HepG2 (cell line): ENCODE measurements at regions not wholly inside any gene's neighbourhood (a gene's known extent, or its start where the extent isn't known, plus 50 kb on each side); places are given as distances from the start of the nearest gene placed in this dataset.

ENCODE experiments used
- ATAC-seq: fragments of 200-7000 bp; cut with Tn5 transposase; 3 replicates; pipeline ENCODE4 v1.9.1; 2020; ENCODE audit warnings: mild to moderate bottlenecking, moderate library complexity
- BruUV-seq: library from RNA; stranded (reverse); fragments of 400-500 nt; replicated peaks from 2 replicates; lab custom pipeline; 2021; lab: Mats Ljungman, UMichigan
- CTCF ChIA-PET: fragments of 300-600 bp; formaldehyde crosslinking; extraction: SDS; loops from one replicate; lab custom pipeline; 2021; ENCODE audit warnings: low total read pairs, inconsistent platforms, low intra/inter-chr PET ratio; lab: Yijun Ruan, JAX
- POLR2A ChIA-PET: fragments of 350-600 bp; sonication (Branson Sonifier 250); formaldehyde crosslinking; loops from one replicate; lab custom pipeline; 2020; ENCODE audit warnings: antibody characterized with exemption, inconsistent platforms; lab: Yijun Ruan, JAX
- DNase-seq: peaks from one replicate; pipeline ENCODE4 v3.0.0-alpha.2; 2015; ENCODE audit warnings: low spot score
- FAIRE-seq: peaks from 3 replicates; lab custom pipeline; 2011; peaks lifted over from hg19 to GRCh38; lab: Jason Lieb, UNC
- H2AFZ ChIP-seq: one replicate; pipeline ENCODE4 v1.6.1; 2011; ENCODE audit warnings: low read length, inconsistent platforms
- H3K27ac ChIP-seq: fragments of 300-600 bp; 3 replicates; pipeline ENCODE4 v1.8.0; 2011; ENCODE audit warnings: mixed run types, mild to moderate bottlenecking, mixed read lengths, low read length, inconsistent platforms; ENCODE audit not compliant: insufficient read depth; ENCODE audit errors: extremely low read length
- H3K27me3 ChIP-seq, 2 experiments: fragments of 200-600 bp in 1 of 2; 2 replicates in 1 of 2; 3 replicates in 1 of 2; pipeline versions ENCODE4 v1.6.0 to v1.8.0; 2011; ENCODE audit warnings: low read length in 2 of 2, mild to moderate bottlenecking in 2 of 2, moderate library complexity in 2 of 2, inconsistent platforms in 1 of 2; ENCODE audit not compliant: insufficient read depth in 2 of 2, control insufficient read depth in 1 of 2
- H3K36me3 ChIP-seq, 2 experiments: fragments of 200-600 bp in 1 of 2; replicated peaks in 1 of 2; 2 replicates in 1 of 2; 3 replicates in 1 of 2; pipeline versions ENCODE4 v1.5.1 to v1.8.0; 2011; ENCODE audit warnings: low read length in 2 of 2, inconsistent platforms in 1 of 2; ENCODE audit not compliant: insufficient read depth in 2 of 2, control insufficient read depth in 1 of 2
- H3K4me1 ChIP-seq: 2 replicates; pipeline ENCODE4 v1.5.1; 2012; ENCODE audit warnings: low read length, inconsistent platforms; ENCODE audit not compliant: insufficient read depth
- H3K4me2 ChIP-seq: 2 replicates; pipeline ENCODE4 v1.6.0; 2011; ENCODE audit warnings: low read depth, low read length, inconsistent platforms
- H3K4me3 ChIP-seq, 3 experiments: fragments of 200-600 bp in 1 of 3; sonication (generic), shearing (Covaris generic) in 1 of 3; replicated peaks in 1 of 3; 2 replicates each; pipeline ENCODE4 v1.5.1; 2011 to 2016; ENCODE audit warnings: low read length in 3 of 3, inconsistent platforms in 2 of 3, low read depth in 2 of 3, mild to moderate bottlenecking in 2 of 3, control low read depth in 1 of 3, mixed read lengths in 1 of 3; ENCODE audit not compliant: insufficient read depth in 1 of 3
- H3K79me2 ChIP-seq: one replicate; pipeline ENCODE4 v1.6.1; 2011; ENCODE audit warnings: low read length, inconsistent platforms; ENCODE audit not compliant: insufficient read depth
- H3K9ac ChIP-seq: 2 replicates; pipeline ENCODE4 v1.6.0; 2011; ENCODE audit warnings: mild to moderate bottlenecking, low read depth, low read length, inconsistent platforms; ENCODE audit not compliant: insufficient read depth
- H3K9me3 ChIP-seq: 2 replicates; pipeline ENCODE4 v1.5.1; 2012; ENCODE audit warnings: mild to moderate bottlenecking, low read length
- H4K20me1 ChIP-seq: 2 replicates; pipeline ENCODE4 v1.6.0; 2011; ENCODE audit warnings: inconsistent platforms, mild to moderate bottlenecking, low read length, moderate library complexity; ENCODE audit not compliant: insufficient read depth
- CREBL2 ChIP-seq: sonication (generic); formaldehyde crosslinking; IDR thresholded peaks from 2 replicates; pipeline ENCODE4 v1.8.1; 2023; ENCODE audit warnings: missing genetic modification reagents, mild to moderate bottlenecking, borderline replicate concordance
- DNMT1 ChIP-seq: sonication (generic); formaldehyde crosslinking; IDR thresholded peaks from 2 replicates; pipeline ENCODE4 v1.5.1; 2020; ENCODE audit warnings: mild to moderate bottlenecking, missing genetic modification reagents
- FOXK1 ChIP-seq: sonication (generic); formaldehyde crosslinking; IDR thresholded peaks from 2 replicates; pipeline ENCODE4 v1.4.0; 2020; ENCODE audit warnings: low read depth, missing genetic modification reagents, borderline replicate concordance
- GPBP1L1 ChIP-seq: sonication (generic); formaldehyde crosslinking; IDR thresholded peaks from 2 replicates; pipeline ENCODE4 v1.5.0; 2020; ENCODE audit warnings: mild to moderate bottlenecking, missing genetic modification reagents
- HNF4A ChIP-seq: sonication (generic); formaldehyde crosslinking; IDR thresholded peaks from 2 replicates; pipeline ENCODE4 v1.4.0; 2020; ENCODE audit warnings: missing genetic modification reagents
- MXD4 ChIP-seq: IDR thresholded peaks from 2 replicates; pipeline ENCODE4 v1.6.1; 2016; ENCODE audit warnings: mild to moderate bottlenecking, missing biosample characterization, missing genetic modification reagents
- NBN ChIP-seq: fragments of 450-650 bp; conservative IDR thresholded peaks from 2 replicates; pipeline ENCODE4 v1.6.1; 2017
- PHF5A ChIP-seq: IDR thresholded peaks from one replicate; pipeline ENCODE4 v1.6.1; 2018; ENCODE audit warnings: low read depth, missing genetic modification reagents; ENCODE audit not compliant: unreplicated experiment
- RFXAP ChIP-seq: sonication (generic); formaldehyde crosslinking; IDR thresholded peaks from 2 replicates; pipeline ENCODE4 v1.4.0; 2020; ENCODE audit warnings: missing genetic modification reagents, borderline replicate concordance
- SIN3B ChIP-seq: fragments of 150-350 bp; IDR thresholded peaks from 2 replicates; pipeline ENCODE4 v1.6.1; 2014; ENCODE audit warnings: low read length
- SIX4 ChIP-seq: sonication (generic); formaldehyde crosslinking; IDR thresholded peaks from 2 replicates; pipeline ENCODE4 v1.4.0; 2020; ENCODE audit warnings: missing genetic modification reagents
- SP5 ChIP-seq: IDR thresholded peaks from 2 replicates; pipeline ENCODE4 v1.6.1; 2016; ENCODE audit warnings: low read depth, borderline replicate concordance
- TRIM24 ChIP-seq: sonication (generic); formaldehyde crosslinking; IDR thresholded peaks from 2 replicates; pipeline ENCODE4 v1.8.0; 2022; ENCODE audit warnings: mild to moderate bottlenecking, missing genetic modification reagents
- ZFP91 ChIP-seq: sonication (generic); formaldehyde crosslinking; IDR thresholded peaks from 2 replicates; pipeline ENCODE4 v1.9.0; 2022; ENCODE audit warnings: missing genetic modification reagents, mild to moderate bottlenecking, borderline replicate concordance
- ZGPAT ChIP-seq: IDR thresholded peaks from 2 replicates; pipeline ENCODE4 v1.6.1; 2016; ENCODE audit warnings: mild to moderate bottlenecking
- ZKSCAN8 ChIP-seq: IDR thresholded peaks from 2 replicates; pipeline ENCODE4 v1.6.1; 2016; ENCODE audit warnings: borderline replicate concordance, missing genetic modification reagents, missing compliant biosample characterization
- ZNF24 ChIP-seq: fragments of 450-650 bp; IDR thresholded peaks from 2 replicates; pipeline ENCODE4 v1.6.1; 2017; ENCODE audit warnings: antibody characterized with exemption, mild to moderate bottlenecking
- ZNF251 ChIP-seq: sonication (generic); formaldehyde crosslinking; IDR thresholded peaks from 2 replicates; pipeline ENCODE4 v1.9.0; 2021; ENCODE audit warnings: mild to moderate bottlenecking, missing genetic modification reagents
- ZNF451 ChIP-seq: sonication (generic); formaldehyde crosslinking; IDR thresholded peaks from 2 replicates; pipeline ENCODE4 v1.5.0; 2020; ENCODE audit warnings: mild to moderate bottlenecking, missing genetic modification reagents
- ZNF484 ChIP-seq: sonication (generic); formaldehyde crosslinking; IDR thresholded peaks from 2 replicates; pipeline ENCODE4 v1.5.1; 2020; ENCODE audit warnings: mild to moderate bottlenecking, low read depth, missing genetic modification reagents, borderline replicate concordance
- ZNF709 ChIP-seq: sonication (generic); formaldehyde crosslinking; IDR thresholded peaks from 2 replicates; pipeline ENCODE4 v1.5.0; 2020; ENCODE audit warnings: mild to moderate bottlenecking, missing genetic modification reagents
- ZNF775 ChIP-seq: sonication (generic); formaldehyde crosslinking; IDR thresholded peaks from 2 replicates; pipeline ENCODE4 v1.4.0; 2020; ENCODE audit warnings: missing genetic modification reagents, mild to moderate bottlenecking, moderate library complexity, borderline replicate concordance
- ZSCAN21 ChIP-seq: sonication (generic); formaldehyde crosslinking; IDR thresholded peaks from 2 replicates; pipeline ENCODE4 v1.8.0; 2022; ENCODE audit warnings: mild to moderate bottlenecking, missing genetic modification reagents, moderate library complexity, borderline replicate concordance
- WGBS: methylation state at CpG from one replicate; pipeline ENCODE4 v1.1.6; 2017; ENCODE audit warnings: low lambda C conversion rate; 5-methylcytosine and 5-hydroxymethylcytosine counted together
- in situ Hi-C: cut with HindIII; loops from 2 replicates; pipeline ENCODE4 v1.10.0; 2017; ENCODE audit warnings: low pct_unique_long_range_greater_than_20kb; ENCODE audit not compliant: extremely low pct_ligation_motif_present
- intact Hi-C: fragments of 100-400 bp; cut with micrococcal nuclease; formaldehyde crosslinking; loops from one replicate; pipeline ENCODE4 v1.10.0; 2022; ENCODE audit not compliant: unreplicated experiment

GRCh38 chr1:147434921-147435320 lies 106.4 kb upstream of the BCL9 start (continued):
- TF ChIP-seq ZNF451 (CRISPR knock-in tag) (no peak), PHF5A (CRISPR knock-in tag) (no peak), SP5 (CRISPR knock-in tag) (no peak), DNMT1 (CRISPR knock-in tag) (no peak), MXD4 (CRISPR knock-in tag) (no peak), FOXK1 (CRISPR knock-in tag) (no peak), SIN3B (no peak), ZKSCAN8 (CRISPR knock-in tag) (no peak), ZNF775 (no peak), ZNF484 (CRISPR knock-in tag) (no peak), ZNF24 (no peak)

- Histone ChIP-seq H3K27me3 (no peaks in the 10 kb centered on the region), H3K4me3 (no peak overlapping the region), H3K27ac (no peak overlapping the region), H3K4me2 (no peak overlapping the region), H3K36me3 (no peaks in the 10 kb centered on the region), H3K9ac (no peak overlapping the region), H4K20me1 (no peaks in the 10 kb centered on the region), H3K4me1 (no peaks in the 10 kb centered on the region), H2AFZ (no peak overlapping the region), H3K9me3 (peaks cover 10% of the 10 kb centered on the region; the same call in 1 of the 2 replicates), H3K79me2 (no peaks in the 10 kb centered on the region)
- DNase-seq = no peak
- 5% methylated on average over 1 of the region's 1 CpG for WGBS
- CTCF ChIA-PET = no interaction called here
- no peak for FAIRE-seq
- POLR2A ChIA-PET = no interaction called here
- ATAC-seq = no peak
- in situ Hi-C loops (no loop called here), intact Hi-C loops (no loop called here)
- BruUV-seq = no TSS peak
- TF ChIP-seq ZFP91 (CRISPR knock-in tag) (no peak), TRIM24 (CRISPR knock-in tag) (no peak), ZNF251 (CRISPR knock-in tag) (no peak), ZNF709 (no peak), GPBP1L1 (CRISPR knock-in tag) (no peak), CREBL2 (CRISPR knock-in tag) (no peak), RFXAP (CRISPR knock-in tag) (no peak), NBN (no peak), ZGPAT (CRISPR knock-in tag) (no peak), ZSCAN21 (CRISPR knock-in tag) (no peak), HNF4A (CRISPR knock-in tag) (no peak), SIX4 (CRISPR knock-in tag) (no peak), SP5 (CRISPR knock-in tag) (no peak)
These were observed 96.9 kb upstream of the BCL9 start for GRCh38 chr1:147444381-147444780.
